Sigmoid colon (tissue), 4 donors: ENCODE measurements at regions not wholly inside any gene's neighbourhood (a gene's known extent, or its start where the extent isn't known, plus 50 kb on each side); places are given as distances from the start of the nearest gene placed in this dataset.

Experiments used
- CTCF ChIP-seq, 4 experiments: fragments of 450-650 bp in 3 of 4; fragments of 200-600 bp in 1 of 4; IDR thresholded peaks; one replicate each; pipeline ENCODE4 v1.5.1; 2016 to 2019; ENCODE audit warnings: antibody characterized with exemption in 4 of 4, mild to moderate bottlenecking in 3 of 4, moderate library complexity in 2 of 4
- EP300 ChIP-seq, 4 donors: sonication (generic); formaldehyde crosslinking; IDR thresholded peaks; one replicate each; pipeline ENCODE4 v1.6.1; 2017; ENCODE audit warnings: antibody characterized with exemption in 4 of 4
- POLR2A ChIP-seq, 2 donors: fragments of 450-650 bp; IDR thresholded peaks; one replicate each; pipeline ENCODE4 v1.6.1; 2016; ENCODE audit warnings: antibody characterized with exemption in 2 of 2, mild to moderate bottlenecking in 2 of 2, moderate library complexity in 2 of 2
- POLR2AphosphoS5 ChIP-seq, 4 donors: sonication (generic); formaldehyde crosslinking; IDR thresholded peaks; one replicate each; pipeline ENCODE4 v1.6.1; 2017; ENCODE audit warnings: antibody characterized with exemption in 4 of 4

DNA sequence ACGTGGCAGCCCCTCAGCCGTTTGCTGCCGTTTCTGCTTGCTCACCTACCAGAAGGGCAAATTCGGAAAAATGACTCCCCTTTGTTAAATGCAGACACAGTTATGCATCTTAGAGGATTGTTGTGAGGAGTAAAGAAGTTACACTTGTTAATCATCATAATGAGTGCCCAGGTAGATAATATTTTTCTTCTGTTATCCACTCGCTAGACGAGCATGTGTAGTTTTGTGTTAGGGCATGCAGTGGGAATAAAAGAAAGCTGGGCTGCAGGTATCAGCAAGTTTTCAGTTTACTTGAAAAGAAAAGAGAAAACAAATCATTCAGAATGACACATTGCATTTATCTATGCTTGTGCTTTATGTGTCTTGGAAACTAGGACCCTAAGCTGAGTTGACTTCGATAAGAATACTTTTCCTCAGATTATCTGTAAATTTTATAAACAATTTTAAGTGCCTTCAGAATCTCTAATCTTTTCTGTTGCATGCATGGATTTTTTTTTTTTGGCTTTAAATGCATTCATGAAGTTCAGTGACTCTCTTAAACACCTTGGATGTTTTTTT, 365.3 kb downstream of the QKI start:
- no peak for TF ChIP-seq CTCF (IDR thresholded peaks at IDR 0.05)
- no peak for TF ChIP-seq EP300 (IDR thresholded peaks at IDR 0.05)
- no peak for TF ChIP-seq POLR2A (IDR thresholded peaks at IDR 0.05)
- TF ChIP-seq POLR2AphosphoS5 (IDR thresholded peaks at IDR 0.05): no peak
